ENCODE measurements at regions not wholly inside any gene's neighbourhood (a gene's known extent, or its start where the extent isn't known, plus 50 kb on each side); places are given as distances from the start of the nearest gene placed in this dataset.
"Not testable (repeated sequence)": the region's sequence is repeated elsewhere in the genome, so short reads cannot be mapped to it uniquely, and the experiment has no call there.

DNA sequence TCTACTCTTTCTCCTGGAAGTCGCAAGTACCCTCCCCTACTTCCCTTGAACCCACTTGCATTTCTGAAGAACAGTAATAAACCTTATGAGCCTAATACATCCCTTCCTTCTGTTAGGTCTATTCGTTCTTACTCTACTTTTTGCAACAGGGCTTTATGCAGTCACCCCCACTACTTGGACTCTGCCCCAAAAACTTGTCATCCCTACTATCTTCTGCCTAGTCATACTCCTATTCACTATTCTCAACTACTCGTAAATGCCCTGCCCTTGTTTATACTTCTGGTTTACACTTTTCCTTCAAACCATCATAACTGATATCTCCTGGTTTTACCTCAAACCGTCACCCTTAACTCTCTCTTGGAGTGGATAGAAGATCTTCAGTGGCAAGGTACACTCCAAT lies 55.2 kb upstream of the SLIT2 start:
- no peaks in the 10 kb centered on the region for H3K27me3 ChIP-seq (ENCODE audit: control insufficient read depth, insufficient read depth)
- WGBS: 91% methylated on average over 4 of the region's 4 CpGs
- H3K4me3 ChIP-seq (ENCODE audit: low read length): no peak overlapping the region
- ATAC-seq (no peak), DNase-seq (no peak)
- no peaks in the 10 kb centered on the region for H3K4me1 ChIP-seq (ENCODE audit: control insufficient read depth, insufficient read depth, low read length)
- no peaks in the 10 kb centered on the region for H3K9me3 ChIP-seq (ENCODE audit: control insufficient read depth, low read length)
- no peak overlapping the region for H3K27ac ChIP-seq (ENCODE audit: low read length)
- intact Hi-C loops (cut with DNase I): no loop called here

DNA sequence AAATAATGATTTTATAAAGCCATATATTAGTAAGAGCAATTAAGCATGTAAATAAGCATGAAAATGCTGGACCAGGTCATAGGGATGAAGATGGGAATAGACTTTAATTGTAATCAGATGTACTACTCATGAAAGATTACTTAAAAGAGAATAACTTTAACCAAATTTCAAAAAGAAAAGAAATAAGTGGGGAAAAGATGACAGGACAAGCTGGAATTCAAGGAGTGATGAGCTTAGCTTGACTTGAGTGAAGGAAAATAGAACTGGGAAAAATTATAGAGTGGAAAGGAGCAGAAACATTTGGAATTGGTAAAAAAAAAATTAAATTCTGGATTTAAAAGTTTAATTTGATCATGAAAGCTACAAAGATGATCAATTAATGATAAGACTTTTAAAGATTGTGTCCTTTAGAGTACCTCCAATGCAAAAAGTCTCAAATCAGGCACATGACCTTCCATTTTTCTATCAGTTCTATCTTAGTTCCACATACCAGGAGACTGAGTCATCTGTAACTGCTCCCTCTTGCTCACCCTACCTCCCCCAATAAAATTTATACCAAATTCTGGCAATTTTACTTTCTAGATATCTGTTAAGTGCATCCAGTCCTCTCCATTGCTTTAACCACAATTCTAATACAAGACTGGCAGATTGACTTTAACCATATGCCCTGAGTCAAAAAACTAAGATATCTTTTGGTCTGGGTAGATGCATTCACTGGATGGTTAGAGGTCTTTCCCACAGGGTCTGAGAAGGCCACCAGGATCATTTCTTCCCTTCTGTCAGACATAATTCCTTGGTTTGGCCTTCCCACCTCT lies 56.4 kb upstream of the SLIT2 start:
- intact Hi-C loops (cut with DNase I): no loop called here
- Histone ChIP-seq H3K9me3 (ENCODE audit: control insufficient read depth, low read length) (no peaks in the 10 kb centered on the region), H3K4me1 (ENCODE audit: control insufficient read depth, insufficient read depth, low read length) (no peaks in the 10 kb centered on the region), H3K27me3 (ENCODE audit: control insufficient read depth, insufficient read depth) (no peaks in the 10 kb centered on the region), H3K27ac (ENCODE audit: low read length) (no peak overlapping the region), H3K4me3 (ENCODE audit: low read length) (no peak overlapping the region)
- ATAC-seq: no peak
- DNase-seq: no peak

DNA sequence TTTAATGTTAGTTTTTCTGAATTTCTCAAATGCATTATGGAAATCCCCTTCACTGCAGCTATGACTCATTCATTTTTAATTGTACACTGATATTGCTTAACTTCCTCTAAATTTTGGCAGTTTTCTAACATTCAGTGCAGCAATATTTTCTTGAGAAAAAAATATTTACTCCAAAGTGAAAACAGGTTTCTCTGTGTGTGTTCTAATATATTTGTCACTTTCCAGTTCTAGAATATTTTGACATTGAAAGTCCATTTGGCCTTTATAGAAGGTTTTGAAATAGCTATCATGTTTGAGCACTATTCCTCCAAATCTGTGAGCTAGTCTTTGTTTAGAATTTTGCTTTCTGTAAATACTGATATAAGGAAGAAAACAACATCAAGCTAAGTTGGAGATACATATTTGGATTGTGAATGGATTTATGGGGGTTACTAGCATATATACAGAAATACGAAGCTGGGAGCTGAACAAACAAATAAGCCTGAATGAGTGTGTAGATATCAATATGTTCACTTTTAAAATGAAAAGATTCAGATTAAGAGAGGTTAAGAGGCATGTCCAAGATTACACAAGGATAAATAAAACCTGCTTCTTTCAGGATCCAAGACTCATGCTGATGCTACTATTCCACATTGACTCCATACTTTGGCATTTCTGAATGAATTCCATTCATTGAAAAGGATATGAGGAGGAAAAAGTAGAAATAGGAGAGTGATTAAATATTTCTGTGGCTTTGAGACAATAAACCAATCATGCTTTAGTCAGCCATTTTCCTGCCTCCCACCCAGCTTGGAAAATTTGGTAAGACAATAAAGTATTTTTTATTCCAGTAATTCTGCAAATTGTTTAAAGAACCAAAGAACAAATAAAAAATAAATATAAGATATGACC lies 57.3 kb upstream of the SLIT2 start:
- H3K9me3 ChIP-seq (ENCODE audit: control insufficient read depth, low read length): no peaks in the 10 kb centered on the region
- 53% methylated on average over 1 of the region's 1 CpG for WGBS
- H3K4me3 ChIP-seq (ENCODE audit: low read length): no peak overlapping the region
- intact Hi-C loops (cut with DNase I): no loop called here
- ATAC-seq (peak; percentile 57 to 82), DNase-seq (no peak)
- H3K4me1 ChIP-seq (ENCODE audit: control insufficient read depth, insufficient read depth, low read length): no peaks in the 10 kb centered on the region
- H3K27me3 ChIP-seq (ENCODE audit: control insufficient read depth, insufficient read depth): no peaks in the 10 kb centered on the region
- no peak overlapping the region for H3K27ac ChIP-seq (ENCODE audit: low read length)

DNA sequence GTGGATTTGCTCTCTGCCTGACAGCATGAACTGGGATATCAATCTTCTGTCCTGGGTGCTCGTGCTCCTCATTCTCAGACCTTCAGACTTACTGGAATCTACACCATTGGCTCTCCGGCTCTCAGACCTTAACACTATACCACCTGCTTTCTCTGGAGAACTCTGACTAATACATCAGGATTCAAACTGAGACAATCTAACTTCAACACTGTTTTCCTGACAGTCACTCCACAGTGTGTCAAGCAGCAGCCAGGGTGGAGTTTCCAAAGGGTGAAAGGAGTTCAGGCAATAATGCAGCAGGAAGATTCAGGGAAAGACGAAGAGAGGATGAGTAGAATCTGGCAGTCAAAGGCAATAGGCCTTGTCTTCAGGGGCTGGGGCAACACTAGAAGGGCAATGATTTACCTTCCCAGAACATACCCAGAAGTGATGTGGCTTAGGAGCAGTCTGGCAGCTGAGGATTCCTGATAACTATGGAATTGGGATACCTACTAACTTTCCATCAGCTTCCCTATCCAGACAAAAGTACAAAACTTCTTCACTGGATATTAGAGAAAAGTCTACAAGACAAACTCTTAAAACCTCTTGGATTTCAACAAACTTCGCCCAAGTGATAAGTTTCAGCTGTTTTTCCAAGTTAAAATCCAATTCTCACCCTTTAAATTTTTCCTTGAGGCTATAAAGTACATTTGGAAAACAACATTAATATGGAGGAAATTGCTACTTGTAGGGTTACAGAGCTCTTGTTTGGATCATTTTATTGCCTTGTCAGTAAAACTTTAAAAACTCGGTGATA lies 58.4 kb upstream of the SLIT2 start:
- Histone ChIP-seq H3K27ac (ENCODE audit: low read length) (peak overlapping the region; percentile 6), H3K4me3 (ENCODE audit: low read length) (no peak overlapping the region), H3K9me3 (ENCODE audit: control insufficient read depth, low read length) (no peaks in the 10 kb centered on the region), H3K27me3 (ENCODE audit: control insufficient read depth, insufficient read depth) (no peaks in the 10 kb centered on the region), H3K4me1 (ENCODE audit: control insufficient read depth, insufficient read depth, low read length) (no peaks in the 10 kb centered on the region)
- WGBS: 66% methylated on average over 5 of the region's 5 CpGs
- ATAC-seq (peak; percentile 16 to 26), DNase-seq (no peak)
- intact Hi-C loops (cut with DNase I): no loop called here

DNA sequence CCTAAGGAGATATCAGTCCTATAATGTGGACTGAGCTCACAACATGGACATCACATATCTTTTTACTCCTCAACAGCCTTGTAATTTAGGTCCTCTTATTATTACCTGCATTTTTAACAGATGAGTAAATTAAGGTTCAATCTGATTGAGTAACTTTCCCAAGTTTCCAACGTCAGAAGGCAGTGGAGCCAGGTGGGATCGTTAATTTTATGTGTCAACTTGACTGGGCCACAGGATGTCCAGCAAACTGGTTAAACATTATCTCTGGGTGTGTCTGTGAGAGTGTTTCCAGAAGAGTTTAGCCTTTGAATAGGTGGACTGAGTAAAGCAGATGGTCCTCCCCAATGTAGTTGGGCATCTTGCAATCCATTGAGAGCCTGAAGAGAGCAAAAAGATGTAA lies 59.0 kb upstream of the SLIT2 start:
- intact Hi-C loops (cut with DNase I): no loop called here

DNA sequence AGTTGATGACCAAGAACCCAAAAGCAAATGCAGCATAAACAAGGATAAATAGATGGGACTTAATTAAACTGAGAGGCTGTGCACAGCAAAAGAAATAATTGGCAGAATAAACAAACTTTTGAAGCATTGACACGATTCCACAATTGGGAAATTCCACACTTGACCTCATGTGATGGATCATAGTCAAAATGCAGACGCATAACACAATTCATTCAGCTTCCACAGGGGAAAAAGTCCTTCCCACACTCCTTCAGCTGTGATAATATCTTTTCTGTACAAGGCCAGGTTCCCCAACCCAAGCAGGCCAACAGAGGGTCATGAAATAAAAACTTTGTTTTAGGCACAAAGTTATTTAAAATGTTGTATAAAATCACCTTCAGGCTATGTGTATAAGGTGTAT lies 66.6 kb upstream of the SLIT2 start:
- 46% methylated on average over 2 of the region's 2 CpGs for WGBS
- no peaks in the 10 kb centered on the region for H3K9me3 ChIP-seq (ENCODE audit: control insufficient read depth, low read length)
- no peak for ATAC-seq
- H3K4me3 ChIP-seq (ENCODE audit: low read length): no peak overlapping the region
- no peaks in the 10 kb centered on the region for H3K27me3 ChIP-seq (ENCODE audit: control insufficient read depth, insufficient read depth)
- no peak for DNase-seq
- intact Hi-C loops (cut with DNase I): no loop called here
- no peaks in the 10 kb centered on the region for H3K4me1 ChIP-seq (ENCODE audit: control insufficient read depth, insufficient read depth, low read length)
- H3K27ac ChIP-seq (ENCODE audit: low read length): no peak overlapping the region

More for the DNA sequence above, 59.0 kb upstream of the SLIT2 start:
- WGBS: 71% methylated on average over 2 of the region's 2 CpGs
- Histone ChIP-seq H3K9me3 (ENCODE audit: control insufficient read depth, low read length) (no peaks in the 10 kb centered on the region), H3K4me3 (ENCODE audit: low read length) (no peak overlapping the region), H3K4me1 (ENCODE audit: control insufficient read depth, insufficient read depth, low read length) (no peaks in the 10 kb centered on the region), H3K27ac (ENCODE audit: low read length) (peak overlapping the region; percentile 6), H3K27me3 (ENCODE audit: control insufficient read depth, insufficient read depth) (no peaks in the 10 kb centered on the region)
- no peak for DNase-seq
- ATAC-seq: no peak

DNA sequence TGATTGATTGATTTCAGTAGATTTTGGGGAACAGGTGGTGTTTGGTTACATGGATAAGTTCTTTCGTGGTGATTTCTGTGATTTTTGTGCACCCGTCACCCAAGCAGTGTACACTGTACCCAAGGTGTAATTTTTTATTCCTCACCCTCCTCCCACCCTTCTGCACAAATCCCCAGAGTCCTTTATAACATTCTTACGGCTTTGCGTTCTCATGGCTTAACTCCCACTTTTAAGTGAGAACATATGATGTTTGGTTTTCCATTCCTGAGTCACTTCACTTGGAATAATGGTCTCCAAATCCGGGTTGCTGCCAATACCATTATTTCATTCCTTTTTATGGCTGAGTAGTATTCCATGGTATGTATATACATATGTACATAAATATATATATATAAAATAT lies 68.6 kb upstream of the SLIT2 start:
- H3K9me3 ChIP-seq (ENCODE audit: control insufficient read depth, low read length); intact Hi-C loops (cut with DNase I); H3K4me3 ChIP-seq (ENCODE audit: low read length); H3K27me3 ChIP-seq (ENCODE audit: control insufficient read depth, insufficient read depth); DNase-seq; ATAC-seq; H3K27ac ChIP-seq (ENCODE audit: low read length); H3K4me1 ChIP-seq (ENCODE audit: control insufficient read depth, insufficient read depth, low read length): not testable (repeated sequence)
- WGBS: 81% methylated on average over 5 of the region's 5 CpGs

DNA sequence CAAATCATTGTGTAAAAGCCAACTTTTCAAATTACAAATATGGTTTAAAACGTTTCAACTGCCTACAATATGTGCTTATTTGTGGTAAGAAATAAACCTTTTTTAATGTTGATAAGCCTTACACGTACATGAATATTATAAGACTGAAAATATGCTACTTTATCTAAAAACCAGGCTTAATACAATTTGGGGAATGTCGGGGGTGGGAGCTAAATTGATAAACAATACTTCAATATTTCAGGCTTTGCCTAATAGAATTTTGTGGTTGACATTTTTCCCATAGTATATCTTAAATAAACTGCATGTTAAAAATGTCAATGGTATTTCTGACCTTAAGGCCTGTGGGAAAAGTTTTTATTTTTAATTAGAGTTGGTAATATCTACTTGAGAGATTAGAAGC lies 69.8 kb upstream of the SLIT2 start:
- intact Hi-C loops (cut with DNase I): no loop called here
- H3K4me3 ChIP-seq (ENCODE audit: low read length): no peak overlapping the region
- 48% methylated on average over 3 of the region's 3 CpGs for WGBS
- H3K27ac ChIP-seq (ENCODE audit: low read length): no peak overlapping the region
- H3K4me1 ChIP-seq (ENCODE audit: control insufficient read depth, insufficient read depth, low read length): no peaks in the 10 kb centered on the region
- DNase-seq (no peak), ATAC-seq (no peak)
- H3K9me3 ChIP-seq (ENCODE audit: control insufficient read depth, low read length): no peaks in the 10 kb centered on the region
- no peaks in the 10 kb centered on the region for H3K27me3 ChIP-seq (ENCODE audit: control insufficient read depth, insufficient read depth)

DNA sequence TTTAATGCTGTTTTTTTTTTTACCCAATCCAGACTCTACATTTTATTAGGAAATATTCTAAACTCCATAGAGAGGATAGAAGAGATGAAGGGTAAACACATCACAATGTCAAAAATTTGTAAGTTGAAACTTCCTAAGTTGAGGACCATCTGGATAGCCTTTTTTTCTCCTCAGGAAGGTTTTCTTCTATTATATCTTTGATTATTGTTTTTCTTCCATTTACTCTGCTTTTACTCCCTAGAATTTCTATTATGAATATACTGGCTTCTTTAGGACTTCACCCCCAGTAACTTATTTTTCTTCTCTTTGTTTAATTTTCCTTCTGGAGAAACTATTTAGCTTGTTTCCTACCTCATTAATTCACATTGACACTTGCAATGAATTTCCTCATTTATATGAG lies 71.2 kb upstream of the SLIT2 start:
- ATAC-seq (no peak), DNase-seq (no peak)
- Histone ChIP-seq H3K4me3 (ENCODE audit: low read length) (no peak overlapping the region), H3K27me3 (ENCODE audit: control insufficient read depth, insufficient read depth) (no peaks in the 10 kb centered on the region), H3K9me3 (ENCODE audit: control insufficient read depth, low read length) (no peaks in the 10 kb centered on the region), H3K27ac (ENCODE audit: low read length) (no peak overlapping the region), H3K4me1 (ENCODE audit: control insufficient read depth, insufficient read depth, low read length) (no peaks in the 10 kb centered on the region)
- intact Hi-C loops (cut with DNase I): no loop called here

DNA sequence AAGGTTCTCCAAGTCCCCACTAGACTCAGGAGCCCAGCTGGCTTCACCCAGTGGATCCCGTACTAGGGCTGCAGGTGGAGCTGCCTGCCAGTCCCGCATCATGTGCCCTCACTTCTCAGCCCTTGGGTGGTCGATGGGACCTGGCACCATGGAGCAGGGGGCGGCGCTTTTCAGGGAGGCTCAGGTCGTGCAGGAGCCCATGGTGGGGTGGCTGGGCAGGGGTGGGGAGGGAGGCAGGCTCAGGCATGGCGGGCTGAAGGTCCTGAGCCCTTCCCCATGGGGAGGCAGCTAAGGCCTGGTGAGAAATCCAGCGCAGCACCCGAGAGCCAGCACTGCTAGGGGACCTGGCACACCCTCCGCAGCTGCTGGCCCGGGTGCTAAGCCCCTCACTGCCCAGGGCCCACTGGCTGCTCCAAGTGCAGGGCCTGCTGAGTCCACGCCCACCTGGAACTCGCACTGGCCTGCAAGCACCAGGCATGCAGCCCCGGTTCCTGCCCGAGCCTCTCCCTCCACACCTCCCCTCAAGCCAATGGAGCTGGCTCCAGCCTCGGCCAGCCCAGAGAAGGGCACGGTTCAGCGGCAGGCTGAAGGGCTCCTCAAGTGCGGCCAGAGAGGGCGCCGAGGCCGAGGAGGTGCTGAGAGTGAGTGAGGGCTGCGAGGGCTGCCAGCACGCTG lies 72.7 kb upstream of the SLIT2 start:
- H3K27me3 ChIP-seq (ENCODE audit: control insufficient read depth, insufficient read depth): no peaks in the 10 kb centered on the region
- intact Hi-C loops (cut with DNase I): no loop called here
- DNase-seq: peak in 2 of 3 donors; percentile 35 to 42
- no peaks in the 10 kb centered on the region for H3K4me1 ChIP-seq (ENCODE audit: control insufficient read depth, insufficient read depth, low read length)
- ATAC-seq: no peak
- no peak overlapping the region for H3K27ac ChIP-seq (ENCODE audit: low read length)
- H3K9me3 ChIP-seq (ENCODE audit: control insufficient read depth, low read length): no peaks in the 10 kb centered on the region
- 95% methylated on average over 24 of the region's 24 CpGs for WGBS
- H3K4me3 ChIP-seq (ENCODE audit: low read length): no peak overlapping the region

Data from right cardiac atrium (tissue), 5 donors.